IPS-18c (cell line): ENCODE measurements at regions not wholly inside any gene's neighbourhood (a gene's known extent, or its start where the extent isn't known, plus 50 kb on each side); places are given as distances from the start of the nearest gene placed in this dataset.
"Not testable (repeated sequence)": the region's sequence is repeated elsewhere in the genome, so short reads cannot be mapped to it uniquely, and the experiment has no call there.

Experiments
- H3K4me3 ChIP-seq: 2 replicates; pipeline ENCODE4 v1.7.0; 2013; ENCODE audit warnings: low read depth, mild to moderate bottlenecking, low read length, moderate library complexity; ENCODE audit not compliant: insufficient read depth
- H3K9me3 ChIP-seq: one replicate; pipeline ENCODE4 v1.6.1; 2013; ENCODE audit warnings: mild to moderate bottlenecking, low read length, moderate library complexity; ENCODE audit not compliant: control insufficient read depth, insufficient read depth

DNA sequence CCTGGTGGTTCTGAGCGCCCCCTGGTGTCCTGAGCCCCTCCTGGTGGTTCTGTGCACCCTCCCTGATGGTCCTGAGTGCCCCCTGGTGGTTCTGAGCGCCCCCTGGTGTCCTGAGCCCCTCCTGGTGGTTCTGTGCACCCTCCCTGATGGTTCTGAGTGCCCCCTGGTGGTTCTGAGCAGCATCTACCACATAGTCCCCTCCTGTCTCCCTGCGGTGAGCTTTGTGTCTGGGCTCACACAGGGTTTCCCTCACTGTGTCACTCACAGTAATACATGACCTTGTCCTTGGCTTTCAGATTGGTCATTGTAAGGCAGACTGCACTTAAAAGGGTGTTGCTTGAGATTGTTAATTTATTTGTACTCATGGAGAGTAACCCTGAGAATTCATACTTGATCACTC, 474.9 kb downstream of the TMEM121 start:
- H3K9me3 ChIP-seq = peaks cover 25% of the 10 kb centered on the region

DNA sequence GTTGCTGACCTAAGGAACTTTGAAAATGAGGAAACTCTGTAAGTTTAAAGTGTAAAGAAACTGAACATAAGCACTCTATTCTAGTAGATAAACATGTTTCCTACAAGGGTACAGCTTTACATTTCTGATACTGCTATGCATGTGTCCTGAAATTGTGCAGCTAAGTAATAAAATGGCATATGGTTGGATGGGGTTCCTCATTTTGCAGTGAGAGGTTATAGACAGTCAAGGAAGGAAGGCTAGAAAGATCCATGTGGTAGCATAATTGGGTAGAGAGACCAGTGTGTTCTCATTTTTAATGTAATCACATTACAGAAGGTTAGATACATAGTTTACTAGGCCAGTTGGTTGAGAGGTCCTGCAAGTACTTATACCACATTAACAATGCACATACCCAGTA, 477.0 kb downstream of the TMEM121 start:
- H3K4me3 ChIP-seq = no peak overlapping the region
- peaks cover 31% of the 10 kb centered on the region for H3K9me3 ChIP-seq

More for the DNA sequence above, 474.9 kb downstream of the TMEM121 start:
- not testable (repeated sequence) for H3K4me3 ChIP-seq

DNA sequence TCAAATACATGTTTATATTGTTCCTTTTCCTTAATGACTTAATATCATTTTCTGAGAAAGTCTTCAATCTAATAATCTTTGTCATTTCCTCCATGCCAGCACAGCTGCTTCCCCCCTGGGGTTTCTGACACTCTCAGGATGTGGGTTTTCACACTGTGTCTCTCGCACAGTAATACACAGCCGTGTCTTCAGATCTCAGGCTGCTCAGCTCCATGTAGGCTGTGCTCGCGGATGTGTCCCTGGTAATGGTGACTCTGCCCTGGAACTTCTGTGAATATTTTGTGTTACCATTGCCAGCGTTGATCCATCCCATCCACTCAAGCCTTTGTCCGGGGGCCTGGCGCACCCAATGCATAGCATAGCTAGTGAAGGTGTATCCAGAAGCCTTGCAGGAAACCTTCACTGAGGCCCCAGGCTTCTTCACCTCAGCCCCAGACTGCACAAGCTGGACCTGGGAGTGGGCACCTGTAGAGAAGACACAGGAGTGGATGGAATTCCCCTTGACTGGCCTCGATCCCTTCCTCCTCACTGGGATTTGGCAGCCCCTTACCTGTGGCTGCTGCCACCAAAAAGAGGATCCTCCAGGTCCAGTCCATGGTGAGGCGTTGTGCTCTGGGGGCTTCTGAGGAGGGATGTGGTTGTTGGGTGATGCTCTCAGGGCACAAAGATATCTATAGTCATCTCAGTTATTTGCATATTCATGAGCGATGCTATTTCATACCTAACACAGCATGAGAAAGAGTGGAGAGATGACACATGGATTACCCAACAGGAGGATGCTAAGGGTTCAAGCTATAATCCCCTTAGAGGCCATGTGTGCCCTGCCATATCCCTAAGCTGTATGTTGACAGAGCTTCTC, 478.8 kb downstream of the TMEM121 start:
- peaks cover 18% of the 10 kb centered on the region for H3K9me3 ChIP-seq
- not testable (repeated sequence) for H3K4me3 ChIP-seq

DNA sequence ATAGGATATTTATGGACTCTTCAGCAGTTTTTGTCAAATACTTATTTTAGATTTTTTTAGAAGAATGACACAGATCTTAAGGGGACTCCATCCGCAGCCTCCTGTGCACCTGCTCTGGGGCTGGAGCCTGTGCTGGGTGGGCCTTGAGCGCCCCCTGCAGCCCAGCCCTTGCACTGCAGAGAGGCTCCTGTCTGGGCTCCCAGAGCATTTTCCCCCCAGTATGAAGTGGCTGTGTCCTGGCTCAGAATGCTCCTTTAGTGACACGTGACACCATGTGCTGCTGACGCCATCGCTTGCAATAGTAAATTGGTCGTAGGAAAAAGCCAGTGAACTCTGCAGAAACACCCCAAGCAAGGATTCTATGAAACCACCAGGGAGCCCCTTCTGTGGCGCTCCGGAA, 479.7 kb downstream of the TMEM121 start:
- H3K4me3 ChIP-seq = not testable (repeated sequence)
- H3K9me3 ChIP-seq = peaks cover 24% of the 10 kb centered on the region

DNA sequence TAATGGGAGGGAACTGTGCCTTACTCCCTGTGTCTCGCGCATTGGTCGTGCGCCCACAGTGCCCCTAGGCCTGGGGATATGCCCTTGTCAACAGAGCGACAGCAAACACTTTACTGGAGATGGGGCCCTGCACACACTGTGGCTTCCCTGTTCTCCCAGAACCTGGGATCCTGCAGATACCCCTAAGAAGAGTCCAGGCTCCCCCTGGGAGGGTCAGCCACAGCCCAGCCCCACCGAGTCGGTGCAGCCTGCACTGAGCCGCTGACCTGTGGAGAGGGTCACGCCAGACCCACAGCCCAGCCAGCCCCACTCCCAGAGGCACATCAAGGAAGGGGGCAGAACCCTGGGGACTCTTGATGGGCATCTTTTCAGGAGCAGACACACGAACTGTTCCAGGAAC, 480.3 kb downstream of the TMEM121 start:
- not testable (repeated sequence) for H3K4me3 ChIP-seq
- peaks cover 22% of the 10 kb centered on the region for H3K9me3 ChIP-seq

DNA sequence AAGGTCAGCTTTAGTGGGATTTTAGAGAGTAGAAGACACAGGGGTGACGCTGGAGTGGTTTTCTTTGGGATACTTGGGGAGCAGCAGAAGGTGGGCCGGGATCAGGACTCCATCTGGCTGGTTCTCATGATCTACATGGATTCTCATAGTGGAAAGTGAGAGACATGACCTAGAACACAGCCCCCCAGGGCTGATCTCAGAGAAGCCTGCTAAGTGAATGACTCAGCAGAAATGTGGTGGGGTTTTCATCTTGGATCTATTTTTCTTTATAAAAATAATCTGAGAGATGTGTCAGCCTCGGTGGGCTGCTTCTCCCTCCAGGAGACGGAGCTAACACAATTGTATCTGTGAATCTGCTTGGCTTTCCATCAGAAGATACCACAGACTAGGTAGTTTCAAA, 484.4 kb downstream of the TMEM121 start:
- H3K9me3 ChIP-seq = peaks cover 23% of the 10 kb centered on the region
- H3K4me3 ChIP-seq = no peak overlapping the region

DNA sequence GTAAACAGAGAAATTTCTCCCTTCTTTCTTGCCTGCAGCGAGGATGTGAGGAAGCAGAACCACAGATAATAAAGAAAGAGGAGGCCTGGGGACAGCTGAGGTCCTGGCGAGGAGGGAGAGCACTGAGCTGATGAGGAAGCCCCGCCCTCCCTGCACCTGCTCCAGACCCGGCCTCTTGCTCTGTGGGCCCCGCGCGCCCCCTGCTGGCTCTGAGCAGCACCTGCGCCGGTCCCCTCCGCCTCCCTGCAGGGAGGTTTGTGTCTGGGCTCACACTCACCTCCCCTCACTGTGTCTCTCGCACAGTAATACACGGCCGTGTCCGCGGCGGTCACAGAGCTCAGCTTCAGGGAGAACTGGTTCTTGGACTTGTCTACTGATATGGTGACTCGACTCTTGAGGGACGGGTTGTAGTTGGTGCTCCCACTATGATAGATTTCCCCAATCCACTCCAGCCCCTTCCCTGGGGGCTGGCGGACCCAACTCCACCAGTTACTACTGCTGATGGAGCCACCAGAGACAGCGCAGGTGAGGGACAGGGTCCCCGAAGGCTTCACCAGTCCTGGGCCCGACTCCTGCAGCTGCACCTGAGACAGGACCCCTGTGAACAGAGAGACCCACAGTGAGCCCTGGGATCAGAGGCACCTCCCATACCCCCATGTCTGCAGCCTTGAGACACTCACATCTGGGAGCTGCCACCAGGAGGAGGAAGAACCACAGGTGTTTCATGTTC, 485.4 kb downstream of the TMEM121 start:
- not testable (repeated sequence) for H3K4me3 ChIP-seq
- peaks cover 21% of the 10 kb centered on the region for H3K9me3 ChIP-seq

DNA sequence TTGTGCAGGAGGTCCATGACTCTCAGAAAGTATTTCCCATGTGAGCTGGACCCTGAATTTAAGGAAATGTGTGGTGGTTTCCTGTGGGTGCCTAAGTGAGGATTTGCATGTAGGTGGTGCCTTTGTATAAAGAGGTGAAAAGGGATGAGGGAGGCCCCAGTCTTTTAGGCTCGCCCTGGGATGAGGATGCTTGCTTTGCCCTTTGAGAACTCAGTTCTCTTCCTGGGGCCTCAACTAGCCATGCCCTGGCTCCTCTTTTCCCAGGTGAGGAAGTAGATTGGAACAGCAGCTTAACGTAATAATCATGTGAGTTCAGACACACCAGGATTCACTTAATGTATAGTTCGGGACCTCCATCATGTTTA, 486.0 kb downstream of the TMEM121 start:
- not testable (repeated sequence) for H3K4me3 ChIP-seq
- peaks cover 20% of the 10 kb centered on the region for H3K9me3 ChIP-seq

DNA sequence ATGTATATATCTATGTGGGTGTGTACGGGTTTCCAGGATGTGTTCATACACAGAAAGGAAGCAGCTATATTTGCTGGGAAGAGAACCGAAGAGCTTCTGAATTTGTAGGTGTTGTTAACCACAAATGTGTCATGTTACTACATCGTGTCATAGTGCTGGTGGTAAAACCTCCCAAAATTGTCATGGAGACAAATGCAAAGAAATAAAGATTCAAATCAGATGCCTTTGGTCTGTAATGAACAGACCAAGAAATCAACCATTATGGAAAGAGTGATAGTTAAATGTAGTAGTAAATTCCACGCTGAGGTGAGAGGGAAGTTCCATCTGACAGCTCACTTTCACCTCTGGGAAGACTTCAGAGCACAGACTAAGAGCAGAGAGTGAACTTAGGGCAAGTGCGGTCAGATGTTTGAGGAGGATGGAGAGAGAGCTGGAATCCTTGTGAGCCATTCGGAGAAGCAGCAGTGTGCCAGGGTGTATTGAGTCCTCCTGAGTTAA, 487.5 kb downstream of the TMEM121 start:
- H3K9me3 ChIP-seq = peaks cover 12% of the 10 kb centered on the region
- H3K4me3 ChIP-seq = no peak overlapping the region

DNA sequence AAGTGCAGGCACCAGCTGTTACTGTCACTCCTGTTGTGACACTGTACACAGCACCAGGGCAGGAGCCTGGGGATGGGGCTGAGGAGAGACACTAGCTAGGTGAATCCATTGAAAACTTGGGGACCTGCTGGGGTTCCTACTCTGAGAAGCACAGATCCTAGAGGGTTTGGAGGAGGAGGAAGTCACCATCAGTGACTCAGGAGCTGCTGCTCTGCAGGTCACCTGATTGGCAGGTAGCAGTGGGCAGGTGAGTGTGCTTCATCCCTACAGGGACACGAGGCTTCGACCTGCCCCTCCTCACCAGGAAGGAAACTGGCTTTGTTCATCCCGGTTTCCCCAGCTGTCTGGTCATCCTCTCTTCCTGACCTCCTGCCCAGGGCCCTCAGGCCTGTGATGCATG, 491.6 kb downstream of the TMEM121 start:
- not testable (repeated sequence) for H3K4me3 ChIP-seq, H3K9me3 ChIP-seq

DNA sequence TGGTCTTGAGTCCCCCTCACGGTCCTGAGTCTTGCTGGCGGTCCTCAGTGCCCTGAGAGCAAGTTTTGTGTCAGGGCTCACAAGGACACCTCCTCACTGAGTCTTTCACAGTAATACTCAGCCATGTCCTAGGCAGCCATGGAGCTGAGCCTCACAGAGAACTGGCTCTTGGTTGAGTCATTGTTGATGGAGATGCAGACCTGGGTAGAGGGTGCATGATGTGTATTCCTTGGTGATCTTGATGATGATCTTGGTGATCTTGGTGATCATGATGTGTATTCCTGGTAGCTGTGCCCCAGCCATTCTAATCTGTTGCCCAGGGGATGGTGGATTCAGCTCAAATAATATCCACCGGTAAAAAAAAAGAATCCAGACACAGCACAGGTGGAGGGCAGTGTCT, 495.4 kb downstream of the TMEM121 start:
- Histone ChIP-seq H3K9me3 (peaks cover 4% of the 10 kb centered on the region), H3K4me3 (no peak overlapping the region)

DNA sequence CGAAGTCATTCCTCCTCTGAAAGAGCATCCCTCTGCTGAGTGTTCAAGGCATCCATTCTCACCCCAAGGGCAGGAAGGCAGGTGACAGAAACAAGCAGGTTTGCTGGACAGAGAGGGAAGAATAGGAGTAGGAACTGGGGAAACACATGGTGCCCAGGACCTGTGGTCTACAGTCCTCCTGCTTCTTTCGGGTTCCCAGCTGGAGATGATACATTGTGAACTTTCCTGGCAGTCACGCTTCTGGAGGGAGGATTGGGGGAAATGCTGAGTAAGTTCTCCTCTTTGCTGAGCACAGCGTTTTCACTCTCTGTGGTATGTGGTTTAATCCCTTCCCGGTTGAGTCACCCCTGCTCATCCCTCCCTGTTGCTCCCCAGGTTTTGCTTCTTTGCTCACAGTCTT, 496.3 kb downstream of the TMEM121 start:
- H3K4me3 ChIP-seq, H3K9me3 ChIP-seq: not testable (repeated sequence)

DNA sequence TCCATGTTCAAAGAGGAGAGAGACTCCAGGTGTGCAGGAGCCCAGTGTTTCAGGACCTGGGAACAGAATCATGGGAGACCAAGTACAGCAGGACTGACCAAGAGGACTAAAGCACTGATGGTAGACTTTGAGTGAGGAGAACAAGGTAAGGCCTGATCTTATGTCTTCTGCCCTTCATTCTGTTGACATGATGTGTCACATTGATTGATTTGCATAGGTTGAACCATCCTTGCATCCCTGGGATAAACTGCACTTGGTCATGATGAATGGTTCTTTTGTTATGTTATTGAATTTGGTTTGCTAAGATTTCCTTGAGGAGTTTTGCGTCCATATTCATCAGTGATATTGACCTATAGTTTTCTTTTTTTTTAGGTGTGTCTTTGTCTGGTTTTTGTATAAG, 497.0 kb downstream of the TMEM121 start:
- no peak overlapping the region for H3K4me3 ChIP-seq
- H3K9me3 ChIP-seq = peaks cover 4% of the 10 kb centered on the region

DNA sequence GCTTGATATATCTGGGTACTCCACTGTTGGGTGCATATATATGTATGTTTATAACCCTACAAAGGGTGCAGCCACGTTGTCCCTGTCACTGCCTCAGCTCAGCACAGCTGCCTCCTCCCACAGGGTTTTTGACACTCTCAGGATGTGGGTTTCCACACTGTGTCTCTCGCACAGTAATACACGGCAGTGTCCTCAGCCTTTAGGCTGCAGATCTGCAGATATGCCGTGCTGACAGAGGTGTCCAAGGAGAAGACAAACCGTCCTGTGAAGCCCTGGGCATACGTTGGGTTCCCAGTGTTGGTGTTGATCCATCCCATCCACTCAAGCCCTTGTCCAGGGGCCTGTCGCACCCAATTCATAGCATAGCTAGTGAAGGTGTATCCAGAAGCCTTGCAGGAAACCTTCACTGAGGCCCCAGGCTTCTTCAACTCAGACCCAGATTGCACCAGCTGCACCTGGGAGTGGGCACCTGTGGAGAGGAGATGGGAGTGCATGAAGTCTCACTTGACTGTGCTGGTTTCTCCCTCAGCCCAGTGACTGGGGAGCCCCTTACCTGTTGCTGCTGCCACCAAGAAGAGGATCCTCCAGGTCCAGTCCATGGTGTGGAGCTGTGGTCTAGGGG, 498.7 kb downstream of the TMEM121 start:
- Histone ChIP-seq H3K4me3 (no peak overlapping the region), H3K9me3 (peaks cover 4% of the 10 kb centered on the region)

DNA sequence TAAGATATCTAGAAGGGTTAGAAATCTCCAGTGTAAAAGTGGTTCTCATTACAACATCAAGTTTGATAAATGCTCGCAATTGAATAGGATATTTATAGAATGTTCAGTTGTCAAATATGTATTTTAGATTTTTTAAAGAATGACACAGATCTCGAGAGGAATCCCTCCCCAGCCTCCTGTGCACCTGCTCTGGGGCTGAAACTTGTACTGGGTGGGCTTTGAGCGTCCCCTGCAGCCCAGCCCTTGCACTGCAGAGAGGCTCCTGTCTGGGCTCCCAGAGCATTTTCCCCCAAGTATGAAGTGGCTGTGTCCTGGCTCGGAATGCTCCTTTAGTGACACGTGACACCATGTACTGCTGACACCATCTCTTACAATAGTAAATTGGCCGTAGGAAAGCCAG, 499.6 kb downstream of the TMEM121 start:
- Histone ChIP-seq H3K4me3 (no peak overlapping the region), H3K9me3 (peaks cover 9% of the 10 kb centered on the region)

DNA sequence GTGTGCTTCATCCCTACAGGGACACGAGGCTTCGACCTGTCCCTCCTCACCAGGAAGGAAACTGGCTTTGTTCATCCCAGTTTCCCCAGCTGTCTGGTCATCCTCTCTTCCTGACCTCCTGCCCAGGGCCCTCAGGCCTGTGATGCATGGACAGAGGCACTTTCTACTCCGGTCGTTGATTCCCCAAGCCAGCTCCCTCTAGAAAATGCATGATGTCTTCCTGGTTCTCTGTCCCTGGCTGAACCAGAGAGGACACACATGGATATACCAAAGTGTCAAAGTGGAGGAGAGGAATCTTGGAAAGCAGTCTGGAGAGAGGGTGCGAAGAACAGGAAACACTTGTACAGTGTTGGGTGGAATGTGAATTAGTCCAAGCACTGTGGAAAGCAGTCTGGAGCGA, 501.4 kb downstream of the TMEM121 start:
- peaks cover 15% of the 10 kb centered on the region for H3K9me3 ChIP-seq
- H3K4me3 ChIP-seq = not testable (repeated sequence)

DNA sequence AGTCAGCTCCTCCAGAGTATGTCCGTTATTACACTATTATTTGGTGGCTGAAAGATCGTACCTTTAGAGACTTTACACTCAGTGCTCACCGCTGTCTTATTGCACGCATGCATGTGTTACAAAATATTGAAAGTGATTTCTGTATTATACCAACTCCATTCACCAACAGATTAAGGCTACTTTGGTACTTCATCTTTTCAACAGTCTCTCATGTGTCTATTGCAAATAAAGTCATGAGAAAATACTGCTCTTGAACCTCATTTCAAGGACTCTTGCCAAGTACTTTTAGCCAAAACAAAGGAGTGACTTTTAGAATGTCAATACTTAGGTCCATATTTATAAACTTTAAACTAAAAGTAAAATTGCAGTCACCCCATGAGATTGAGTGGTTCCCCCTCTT, 503.6 kb downstream of the TMEM121 start:
- H3K9me3 ChIP-seq = peaks cover 15% of the 10 kb centered on the region

DNA sequence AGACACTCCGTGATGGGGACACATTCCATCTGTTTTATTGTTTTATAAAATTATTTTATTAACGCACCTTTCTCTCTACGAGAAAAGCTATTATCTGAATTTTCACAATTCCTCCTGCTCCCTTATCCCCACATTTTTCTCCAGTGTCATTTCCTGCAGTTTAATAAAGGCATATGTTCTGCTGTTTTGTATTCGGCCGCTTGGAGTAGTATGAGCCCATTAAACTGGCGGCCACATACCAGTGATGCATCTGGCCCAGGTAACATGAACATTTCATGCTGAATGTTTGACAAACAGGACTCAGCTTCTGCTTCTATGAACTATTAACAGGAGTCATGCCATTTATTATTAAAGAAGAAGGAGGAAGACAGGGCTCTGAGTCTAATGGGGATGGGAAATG, 511.0 kb downstream of the TMEM121 start:
- Histone ChIP-seq H3K4me3 (no peak overlapping the region), H3K9me3 (peaks cover 6% of the 10 kb centered on the region)

More for the DNA sequence above, 503.6 kb downstream of the TMEM121 start:
- H3K4me3 ChIP-seq = no peak overlapping the region
